Parathyroid adenoma (tissue), 2 donors: ENCODE measurements at regions not wholly inside any gene's neighbourhood (a gene's known extent, or its start where the extent isn't known, plus 50 kb on each side); places are given as distances from the start of the nearest gene placed in this dataset.

Experiments used
- H2AFZ ChIP-seq: fragments of 300-600 bp; sonication (generic); one replicate; pipeline ENCODE4 v1.7.0; 2017; ENCODE audit warnings: antibody characterized with exemption, mild to moderate bottlenecking
- H3K27ac ChIP-seq: fragments of 300-600 bp; sonication (generic); one replicate; pipeline ENCODE4 v1.7.0; 2017
- H3K27me3 ChIP-seq: fragments of 300-600 bp; sonication (generic); one replicate; pipeline ENCODE4 v1.7.0; 2017; ENCODE audit warnings: low read length; ENCODE audit not compliant: control insufficient read depth, insufficient read depth
- H3K36me3 ChIP-seq: fragments of 300-600 bp; sonication (generic); one replicate; pipeline ENCODE4 v1.7.0; 2017; ENCODE audit warnings: low read length; ENCODE audit not compliant: control insufficient read depth, insufficient read depth
- H3K4me1 ChIP-seq: fragments of 300-600 bp; sonication (generic); one replicate; pipeline ENCODE4 v1.7.0; 2017; ENCODE audit warnings: control low read depth
- H3K4me2 ChIP-seq: fragments of 300-600 bp; sonication (generic); one replicate; pipeline ENCODE4 v1.7.0; 2017; ENCODE audit warnings: low read length
- H3K4me3 ChIP-seq: fragments of 300-600 bp; sonication (generic); one replicate; pipeline ENCODE4 v1.7.0; 2017; ENCODE audit warnings: low read depth, low read length
- H3K79me2 ChIP-seq: fragments of 300-600 bp; sonication (generic); one replicate; pipeline ENCODE4 v1.7.0; 2017; ENCODE audit warnings: control low read depth
- H3K9ac ChIP-seq: fragments of 300-600 bp; sonication (generic); one replicate; pipeline ENCODE4 v1.7.0; 2017; ENCODE audit warnings: mild to moderate bottlenecking
- H3K9me3 ChIP-seq: fragments of 300-600 bp; sonication (generic); one replicate; pipeline ENCODE4 v1.7.0; 2017; ENCODE audit warnings: low read length; ENCODE audit not compliant: control insufficient read depth
- TF ChIP-seq, protein P1 (sequence below): fragments of 300-600 bp; sonication (generic); IDR thresholded peaks from one replicate; pipeline ENCODE4 v1.7.0; 2017; ENCODE audit warnings: antibody characterized with exemption, mild to moderate bottlenecking
- donor health status: primary hyperparathyroidism.

DNA sequence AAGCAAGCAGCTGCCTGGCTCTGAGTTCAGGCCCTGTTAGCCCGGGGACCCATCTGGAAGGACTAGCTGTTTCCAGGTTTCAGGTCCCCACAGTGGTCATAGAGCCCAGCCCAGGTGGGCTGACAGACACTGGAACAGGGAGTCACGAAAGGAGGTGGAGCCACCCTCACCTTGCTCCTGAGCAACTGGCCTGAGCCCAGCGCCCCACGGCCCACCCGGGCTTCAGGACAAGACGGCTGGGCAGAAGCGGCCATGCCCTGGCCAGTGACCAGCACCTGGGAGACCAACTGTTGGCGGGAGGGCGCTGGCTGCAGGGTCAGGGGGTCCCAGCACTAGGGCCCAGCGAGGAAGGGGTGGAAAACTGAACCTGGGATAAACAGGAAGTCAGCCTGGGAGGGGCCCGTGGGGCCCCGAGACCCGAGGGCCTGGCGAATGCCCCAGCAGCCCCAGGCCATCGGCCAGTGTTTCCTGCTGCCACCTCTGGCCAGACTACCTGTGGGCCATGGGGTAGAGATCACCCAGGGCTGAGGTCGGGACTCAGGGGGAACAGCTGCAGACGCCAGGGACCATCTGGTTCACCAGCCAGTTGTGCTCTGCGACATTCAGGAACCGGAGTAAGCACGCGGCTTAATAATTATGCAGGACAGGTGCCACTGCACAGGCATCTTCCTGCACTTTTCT lies 282.1 kb upstream of the PPP2R2D start:
- TF ChIP-seq, protein P1, sequence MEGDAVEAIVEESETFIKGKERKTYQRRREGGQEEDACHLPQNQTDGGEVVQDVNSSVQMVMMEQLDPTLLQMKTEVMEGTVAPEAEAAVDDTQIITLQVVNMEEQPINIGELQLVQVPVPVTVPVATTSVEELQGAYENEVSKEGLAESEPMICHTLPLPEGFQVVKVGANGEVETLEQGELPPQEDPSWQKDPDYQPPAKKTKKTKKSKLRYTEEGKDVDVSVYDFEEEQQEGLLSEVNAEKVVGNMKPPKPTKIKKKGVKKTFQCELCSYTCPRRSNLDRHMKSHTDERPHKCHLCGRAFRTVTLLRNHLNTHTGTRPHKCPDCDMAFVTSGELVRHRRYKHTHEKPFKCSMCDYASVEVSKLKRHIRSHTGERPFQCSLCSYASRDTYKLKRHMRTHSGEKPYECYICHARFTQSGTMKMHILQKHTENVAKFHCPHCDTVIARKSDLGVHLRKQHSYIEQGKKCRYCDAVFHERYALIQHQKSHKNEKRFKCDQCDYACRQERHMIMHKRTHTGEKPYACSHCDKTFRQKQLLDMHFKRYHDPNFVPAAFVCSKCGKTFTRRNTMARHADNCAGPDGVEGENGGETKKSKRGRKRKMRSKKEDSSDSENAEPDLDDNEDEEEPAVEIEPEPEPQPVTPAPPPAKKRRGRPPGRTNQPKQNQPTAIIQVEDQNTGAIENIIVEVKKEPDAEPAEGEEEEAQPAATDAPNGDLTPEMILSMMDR = no peak

DNA sequence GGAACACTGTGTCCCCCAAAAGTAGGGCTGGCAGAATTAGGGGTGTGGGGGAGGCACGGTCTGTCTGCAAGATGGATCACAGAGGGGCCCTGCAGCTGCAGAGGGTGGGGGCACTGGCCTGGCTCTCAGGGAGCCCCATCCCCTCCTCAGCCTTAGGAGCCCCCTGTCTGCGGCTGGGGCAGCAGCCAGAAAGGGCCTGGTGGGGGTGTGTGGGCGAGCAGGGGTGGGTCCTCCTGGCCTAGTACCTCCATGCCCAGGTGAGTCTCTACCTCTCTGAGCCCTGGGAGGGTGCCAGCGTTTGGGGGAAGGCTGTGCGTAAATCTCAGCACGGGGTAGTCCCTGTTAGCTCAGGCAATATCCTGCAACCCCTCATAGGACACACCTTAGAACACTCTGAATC lies 280.5 kb upstream of the PPP2R2D start:
- TF ChIP-seq, protein P1 = no peak
- Histone ChIP-seq H3K9ac (no peak overlapping the region), H3K4me1 (no peaks in the 10 kb centered on the region), H2AFZ (no peak overlapping the region), H3K79me2 (no peaks in the 10 kb centered on the region), H3K4me3 (no peak overlapping the region), H3K4me2 (no peak overlapping the region), H3K27me3 (no peaks in the 10 kb centered on the region), H3K36me3 (no peaks in the 10 kb centered on the region), H3K9me3 (no peaks in the 10 kb centered on the region), H3K27ac (no peak overlapping the region)

More for the DNA sequence above, 282.1 kb upstream of the PPP2R2D start:
- Histone ChIP-seq H3K27ac (no peak overlapping the region), H3K27me3 (no peaks in the 10 kb centered on the region), H3K36me3 (no peaks in the 10 kb centered on the region), H2AFZ (no peak overlapping the region), H3K4me1 (no peaks in the 10 kb centered on the region), H3K9ac (no peak overlapping the region), H3K9me3 (no peaks in the 10 kb centered on the region), H3K4me3 (no peak overlapping the region), H3K79me2 (no peaks in the 10 kb centered on the region), H3K4me2 (no peak overlapping the region)

DNA sequence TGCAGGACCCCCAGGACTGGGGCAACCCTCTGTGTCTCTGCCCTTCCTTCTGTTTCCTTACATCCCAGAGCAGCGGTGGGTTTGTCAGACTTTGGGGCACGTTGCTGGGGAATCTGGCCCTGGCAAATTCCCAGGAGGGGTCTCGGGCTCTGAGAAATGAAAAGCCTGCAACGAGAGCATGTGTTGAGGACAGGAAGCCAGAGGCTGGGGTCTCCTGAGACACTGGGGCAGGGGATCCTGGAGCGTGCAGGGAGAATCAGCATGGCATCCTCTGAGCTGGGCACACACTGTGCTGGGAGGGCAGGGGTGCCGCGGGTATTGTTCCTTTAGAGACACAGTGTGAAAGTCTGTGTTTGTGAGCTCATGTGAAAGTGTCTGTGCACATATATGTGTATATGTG lies 279.9 kb upstream of the PPP2R2D start:
- H3K9ac ChIP-seq = no peak overlapping the region
- H3K9me3 ChIP-seq = no peaks in the 10 kb centered on the region
- H3K4me2 ChIP-seq = no peak overlapping the region
- H3K36me3 ChIP-seq = no peaks in the 10 kb centered on the region
- H3K27me3 ChIP-seq = no peaks in the 10 kb centered on the region
- no peaks in the 10 kb centered on the region for H3K79me2 ChIP-seq
- H2AFZ ChIP-seq = no peak overlapping the region
- H3K27ac ChIP-seq = no peak overlapping the region
- TF ChIP-seq, protein P1 = no peak
- no peaks in the 10 kb centered on the region for H3K4me1 ChIP-seq
- no peak overlapping the region for H3K4me3 ChIP-seq

DNA sequence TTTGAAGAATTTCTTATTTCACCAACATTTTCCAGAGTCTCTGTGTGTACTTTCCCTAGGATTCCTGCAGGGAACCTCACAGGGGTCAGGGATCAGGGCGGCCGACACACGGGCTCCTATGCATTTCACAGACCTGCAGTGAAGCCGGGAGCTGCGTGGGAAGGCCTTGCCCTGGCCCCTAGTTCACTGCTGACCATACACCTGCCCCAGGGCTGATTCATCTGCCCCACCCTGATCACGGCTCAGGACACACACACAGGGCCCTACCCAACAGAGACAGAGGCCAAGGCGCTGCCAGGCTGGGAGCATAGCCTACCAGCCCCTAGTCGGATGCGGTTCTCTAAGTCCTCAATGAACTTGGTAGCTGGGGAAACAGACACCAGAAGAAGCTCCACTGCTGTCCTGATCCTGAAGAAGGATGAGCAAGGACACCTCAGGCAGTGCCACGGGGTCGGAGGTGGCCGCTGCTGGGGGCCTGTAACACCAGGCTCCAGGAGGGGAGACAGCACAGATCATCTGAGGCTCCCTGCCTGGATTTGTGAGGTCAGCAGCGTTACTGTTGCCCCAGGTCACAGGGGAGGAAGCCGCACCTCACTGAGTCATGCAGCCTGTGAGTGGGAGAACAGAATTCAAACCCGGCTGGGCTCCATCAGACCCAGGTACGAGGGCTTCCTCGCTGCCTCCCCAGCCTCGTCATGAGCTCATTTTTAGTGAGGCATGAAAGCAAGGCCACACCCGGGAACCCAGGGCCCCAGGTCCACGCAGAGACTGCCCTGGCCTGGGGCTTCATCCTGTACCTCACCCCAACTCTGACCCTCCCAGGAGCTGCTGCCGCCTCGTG lies 278.8 kb upstream of the PPP2R2D start:
- no peak overlapping the region for H3K4me2 ChIP-seq
- no peaks in the 10 kb centered on the region for H3K79me2 ChIP-seq
- no peak overlapping the region for H3K27ac ChIP-seq
- H3K9me3 ChIP-seq = no peaks in the 10 kb centered on the region
- H3K27me3 ChIP-seq = no peaks in the 10 kb centered on the region
- TF ChIP-seq, protein P1 = no peak
- H2AFZ ChIP-seq = no peak overlapping the region
- H3K36me3 ChIP-seq = no peaks in the 10 kb centered on the region
- no peaks in the 10 kb centered on the region for H3K4me1 ChIP-seq
- no peak overlapping the region for H3K4me3 ChIP-seq
- H3K9ac ChIP-seq = no peak overlapping the region
